Common myeloid progenitor, CD34-positive (primary cell): ENCODE measurements at regions not wholly inside any gene's neighbourhood (a gene's known extent, or its start where the extent isn't known, plus 50 kb on each side); places are given as distances from the start of the nearest gene placed in this dataset.

ENCODE experiments used
- CTCF ChIA-PET: fragments of 350-600 bp; sonication (Branson Sonifier 250); formaldehyde crosslinking; loops from one replicate; lab custom pipeline; 2021; ENCODE audit warnings: antibody characterized with exemption; lab: Charles Lee
- POLR2A ChIA-PET: fragments of 350-600 bp; sonication (Branson Sonifier 250); formaldehyde crosslinking; loops from one replicate; lab custom pipeline; 2021; ENCODE audit warnings: antibody characterized with exemption; lab: Charles Lee
- DNase-seq, 3 donors: peaks; one replicate each; pipeline versions ENCODE4 v3.0.0 to v3.0.0-alpha.2; 2013
- H3K27ac ChIP-seq, 2 experiments: 1 replicate in 1 of 2; 2 replicates in 1 of 2; pipeline ENCODE4 v1.7.0; 2013; ENCODE audit warnings: inconsistent platforms in 2 of 2, low read length in 2 of 2, mild to moderate bottlenecking in 2 of 2, low read depth in 1 of 2, moderate library complexity in 1 of 2; ENCODE audit not compliant: severe bottlenecking in 2 of 2, insufficient read depth in 1 of 2, poor library complexity in 1 of 2
- H3K27me3 ChIP-seq, 5 experiments: replicated peaks in 2 of 5; 1 replicate in 3 of 5; 2 replicates in 2 of 5; pipeline versions ENCODE4 v1.6.1 to v1.7.0; 2013; ENCODE audit warnings: low read length in 4 of 5, mild to moderate bottlenecking in 2 of 5, moderate library complexity in 2 of 5, inconsistent platforms in 1 of 5; ENCODE audit not compliant: insufficient read depth in 5 of 5, control insufficient read depth in 4 of 5
- H3K36me3 ChIP-seq, 4 experiments: 1 replicate in 2 of 4; 2 replicates in 2 of 4; pipeline versions ENCODE4 v1.6.1 to v1.7.0; 2013; ENCODE audit warnings: low read length in 3 of 4, control low read depth in 1 of 4, mild to moderate bottlenecking in 1 of 4; ENCODE audit not compliant: control insufficient read depth in 4 of 4, insufficient read depth in 4 of 4
- H3K4me1 ChIP-seq, 4 experiments: 1 replicate in 3 of 4; 2 replicates in 1 of 4; pipeline versions ENCODE4 v1.6.1 to v1.7.1; 2013; ENCODE audit warnings: low read length in 3 of 4, mild to moderate bottlenecking in 3 of 4, control low read depth in 1 of 4, inconsistent platforms in 1 of 4, moderate library complexity in 1 of 4; ENCODE audit not compliant: control insufficient read depth in 4 of 4, insufficient read depth in 4 of 4; ENCODE audit errors: control extremely low read depth in 1 of 4
- H3K4me3 ChIP-seq, 7 experiments: 1 replicate in 4 of 7; 2 replicates in 3 of 7; pipeline versions ENCODE4 v1.5.1 to v1.7.0; 2013; ENCODE audit warnings: mild to moderate bottlenecking in 7 of 7, low read length in 6 of 7, moderate library complexity in 6 of 7, inconsistent platforms in 2 of 7, low read depth in 2 of 7, control low read depth in 1 of 7; ENCODE audit not compliant: insufficient read depth in 4 of 7, control insufficient read depth in 1 of 7; ENCODE audit errors: extremely low read depth in 1 of 7
- H3K9me3 ChIP-seq, 5 experiments: 1 replicate in 4 of 5; 2 replicates in 1 of 5; pipeline versions ENCODE4 v1.6.1 to v1.7.1; 2013; ENCODE audit warnings: low read length in 4 of 5, mild to moderate bottlenecking in 2 of 5, inconsistent platforms in 1 of 5, low read depth in 1 of 5, moderate library complexity in 1 of 5; ENCODE audit not compliant: control insufficient read depth in 4 of 5, insufficient read depth in 2 of 5; ENCODE audit errors: control extremely low read depth in 1 of 5
- WGBS: methylation state at CpG from one replicate; pipeline ENCODE4 v1.1.5; 2013; ENCODE audit not compliant: insufficient coverage; 5-methylcytosine and 5-hydroxymethylcytosine counted together

GRCh38 chr10:78896159-78896928 lies 172.4 kb upstream of the ZMIZ1 start:
- no peaks in the 10 kb centered on the region for H3K27me3 ChIP-seq
- peaks cover 0 to 11% (median 3%) of the 10 kb centered on the region in 5 experiments for H3K9me3 ChIP-seq
- peaks cover 0 to 12% (median 1%) of the 10 kb centered on the region in 4 experiments for H3K4me1 ChIP-seq
- no peaks in the 10 kb centered on the region for H3K36me3 ChIP-seq
- DNase-seq = no peak
- ChIA-PET POLR2A (no interaction called here), CTCF (interaction anchor here (1.0 kb wide), 1 partner anchor 13 kb away, joined by 3 read pairs; no protein-coding TSS in a partner anchor)
- WGBS = 97% methylated on average over 11 of the region's 12 CpGs
- H3K4me3 ChIP-seq = no peak overlapping the region
- no peak overlapping the region for H3K27ac ChIP-seq

- no peak overlapping the region for H3K4me3 ChIP-seq
- no peaks in the 10 kb centered on the region for H3K4me1 ChIP-seq
- 99% methylated on average over 9 of the region's 13 CpGs for WGBS
- DNase-seq = no peak
- CTCF ChIA-PET = no interaction called here
- H3K9me3 ChIP-seq = peaks cover 0 to 11% (median 3%) of the 10 kb centered on the region in 5 experiments
- no peaks in the 10 kb centered on the region for H3K36me3 ChIP-seq
- POLR2A ChIA-PET = interaction anchor here (0.6 kb wide), 1 partner anchor 599 kb away, joined by 3 read pairs; no protein-coding TSS in a partner anchor
- no peaks in the 10 kb centered on the region for H3K27me3 ChIP-seq
- no peak overlapping the region for H3K27ac ChIP-seq
These were observed 170.2 kb upstream of the ZMIZ1 start for GRCh38 chr10:78898341-78899097.

GRCh38 chr10:78899098-78899754 lies 169.5 kb upstream of the ZMIZ1 start:
- Histone ChIP-seq H3K36me3 (no peaks in the 10 kb centered on the region), H3K27me3 (no peaks in the 10 kb centered on the region), H3K4me1 (no peaks in the 10 kb centered on the region), H3K4me3 (no peak overlapping the region), H3K27ac (no peak overlapping the region), H3K9me3 (peaks cover 0 to 11% (median 3%) of the 10 kb centered on the region in 5 experiments)
- ChIA-PET POLR2A (interaction anchor here (0.6 kb wide), 1 partner anchor 600 kb away, joined by 3 read pairs; no protein-coding TSS in a partner anchor), CTCF (no interaction called here)
- WGBS = 98% methylated on average over 5 of the region's 7 CpGs
- DNase-seq = no peak

- ChIA-PET POLR2A (no interaction called here), CTCF (interaction anchor here (1.2 kb wide), 1 partner anchor 9 kb away, joined by 3 read pairs; no protein-coding TSS in a partner anchor)
- Histone ChIP-seq H3K36me3 (no peaks in the 10 kb centered on the region), H3K4me3 (no peak overlapping the region), H3K4me1 (no peaks in the 10 kb centered on the region), H3K27me3 (no peaks in the 10 kb centered on the region), H3K9me3 (peaks cover 0 to 11% (median 3%) of the 10 kb centered on the region in 5 experiments), H3K27ac (no peak overlapping the region)
- 99% methylated on average over 7 of the region's 11 CpGs for WGBS
- peak in 1 of 3 donors; percentile 6 for DNase-seq
These were observed 168.6 kb upstream of the ZMIZ1 start for GRCh38 chr10:78899996-78900714.

GRCh38 chr10:78900715-78901430 lies 167.9 kb upstream of the ZMIZ1 start:
- no peaks in the 10 kb centered on the region for H3K4me1 ChIP-seq
- DNase-seq = no peak
- no peaks in the 10 kb centered on the region for H3K36me3 ChIP-seq
- ChIA-PET CTCF (interaction anchor here (1.2 kb wide), 1 partner anchor 8 kb away, joined by 3 read pairs; no protein-coding TSS in a partner anchor), POLR2A (no interaction called here)
- peaks cover 0 to 11% (median 3%) of the 10 kb centered on the region in 5 experiments for H3K9me3 ChIP-seq
- no peak overlapping the region for H3K27ac ChIP-seq
- no peak overlapping the region for H3K4me3 ChIP-seq
- 93% methylated on average over 3 of the region's 5 CpGs for WGBS
- H3K27me3 ChIP-seq = no peaks in the 10 kb centered on the region

- ChIA-PET POLR2A (no interaction called here), CTCF (no interaction called here)
- H3K27ac ChIP-seq = no peak overlapping the region
- H3K36me3 ChIP-seq = no peaks in the 10 kb centered on the region
- no peaks in the 10 kb centered on the region for H3K27me3 ChIP-seq
- WGBS = 100% methylated on average over 1 of the region's 1 CpG
- no peak overlapping the region for H3K4me3 ChIP-seq
- DNase-seq = no peak
- peaks cover 0 to 11% (median 3%) of the 10 kb centered on the region in 5 experiments for H3K9me3 ChIP-seq
- H3K4me1 ChIP-seq = no peaks in the 10 kb centered on the region
These were observed 167.1 kb upstream of the ZMIZ1 start for GRCh38 chr10:78901694-78902093.
